Spleen (tissue), 11 donors: ENCODE measurements at regions not wholly inside any gene's neighbourhood (a gene's known extent, or its start where the extent isn't known, plus 50 kb on each side); places are given as distances from the start of the nearest gene placed in this dataset.

Source experiments
- DNase-seq: peaks from one replicate; pipeline ENCODE4 v3.0.0-alpha.2; 2020
- H3K27ac ChIP-seq, 8 donors: fragments of 200-600 bp; sonication (generic) in 7 of 8; 1 replicate in 4 of 8; 2 replicates in 4 of 8; pipeline versions ENCODE4 v1.5.0 to v1.8.0; 2016 to 2021; ENCODE audit warnings: inconsistent platforms in 4 of 8, mild to moderate bottlenecking in 4 of 8, moderate library complexity in 1 of 8
- H3K27me3 ChIP-seq, 7 donors: fragments of 200-600 bp; sonication (generic) in 6 of 7; replicated peaks in 1 of 7; 1 replicate in 4 of 7; 2 replicates in 3 of 7; pipeline versions ENCODE4 v1.5.0 to v1.8.0; 2016 to 2021; ENCODE audit warnings: inconsistent platforms in 3 of 7, mild to moderate bottlenecking in 1 of 7
- H3K36me3 ChIP-seq, 6 donors: fragments of 200-600 bp; sonication (generic) in 5 of 6; 1 replicate in 4 of 6; 2 replicates in 2 of 6; pipeline versions ENCODE4 v1.5.0 to v1.8.0; 2016 to 2021; ENCODE audit warnings: inconsistent platforms in 2 of 6
- H3K4me1 ChIP-seq, 6 donors: fragments of 200-600 bp; sonication (generic) in 5 of 6; 1 replicate in 3 of 6; 2 replicates in 3 of 6; pipeline versions ENCODE4 v1.5.0 to v1.8.0; 2016 to 2021; ENCODE audit warnings: inconsistent platforms in 3 of 6
- H3K4me3 ChIP-seq, 8 donors: fragments of 200-600 bp; sonication (generic) in 7 of 8; 1 replicate in 4 of 8; 2 replicates in 4 of 8; pipeline versions ENCODE4 v1.5.0 to v1.8.0; 2016 to 2021; ENCODE audit warnings: inconsistent platforms in 4 of 8, mild to moderate bottlenecking in 4 of 8, moderate library complexity in 2 of 8
- H3K9me3 ChIP-seq, 8 donors: fragments of 200-600 bp; sonication (generic) in 7 of 8; 1 replicate in 4 of 8; 2 replicates in 4 of 8; pipeline versions ENCODE4 v1.5.0 to v1.8.0; 2016 to 2021; ENCODE audit warnings: inconsistent platforms in 4 of 8
- CTCF ChIP-seq, 11 experiments: fragments of 200-600 bp in 7 of 11; fragments of 450-650 bp in 4 of 11; sonication (generic) in 4 of 11; IDR thresholded peaks in 8 of 11; conservative IDR thresholded peaks in 3 of 11; 1 replicate in 7 of 11; 2 replicates in 4 of 11; pipeline versions ENCODE4 v1.4.0 to v1.8.0; 2016 to 2021; ENCODE audit warnings: antibody characterized with exemption in 11 of 11, inconsistent platforms in 4 of 11, mild to moderate bottlenecking in 1 of 11
- POLR2A ChIP-seq, 3 donors: fragments of 450-650 bp; IDR thresholded peaks; one replicate each; pipeline ENCODE4 v1.5.1; 2017; ENCODE audit warnings: antibody characterized with exemption in 3 of 3, mild to moderate bottlenecking in 1 of 3
- POLR2AphosphoS5 ChIP-seq, 3 donors: sonication (generic); formaldehyde crosslinking; IDR thresholded peaks; one replicate each; pipeline ENCODE4 v1.5.1; 2017; ENCODE audit warnings: antibody characterized with exemption in 3 of 3
- WGBS, 5 donors: extraction: QIAGEN DNeasy Blood & Tissue Kit in 3 of 5; methylation state at CpG; one replicate each; pipeline versions ENCODE4 v1.1.5 to v1.1.7; 2013 to 2018; 5-methylcytosine and 5-hydroxymethylcytosine counted together
- intact Hi-C: fragments of 100-400 bp; cut with DNase I; formaldehyde crosslinking; loops from one replicate; pipeline ENCODE4 v1.15.0; 2023; ENCODE audit warnings: low total_unique reads
- donor health status: healthy with polysubstance abuse.
- donor health status: DM: no; HTN: no; CAD: no; lungs with moderate emphysema.
- donor health status: DM: no; HTN: no; CAD: no.
- donor health status: Bipolar disorder and iron deficiency.
- donor health status: healthy.
- donor health status: DM: no; HTN: no; CAD: no.
- donor health status: DM: yes; HTN: yes; CAD: no.

GRCh38 chr3:162665684-162666391 is 1169.2 kb downstream of the OTOL1 start:
- Histone ChIP-seq H3K36me3 (no peaks in the 10 kb centered on the region), H3K27me3 (no peaks in the 10 kb centered on the region), H3K4me1 (no peaks in the 10 kb centered on the region), H3K27ac (no peak overlapping the region), H3K4me3 (no peak overlapping the region), H3K9me3 (peaks cover 0 to 18% (median 0%) of the 10 kb centered on the region in 8 donors)
- WGBS, 5 donors = 78 to 89% (median 84%) methylated on average over 1 of the region's 1 CpG
- intact Hi-C loops = no loop called here
- TF ChIP-seq POLR2AphosphoS5 (IDR thresholded peaks at IDR 0.05) (no peak), CTCF (IDR thresholded peaks at IDR 0.05 in 8 of 11, conservative IDR thresholded peaks at IDR 0.05 in 3 of 11) (no peak), POLR2A (IDR thresholded peaks at IDR 0.05) (no peak)
- no peak for DNase-seq

GRCh38 chr3:162666835-162667234 is 1170.2 kb downstream of the OTOL1 start:
- no peak overlapping the region for H3K27ac ChIP-seq
- TF ChIP-seq CTCF (IDR thresholded peaks at IDR 0.05 in 8 of 11, conservative IDR thresholded peaks at IDR 0.05 in 3 of 11) (no peak), POLR2A (IDR thresholded peaks at IDR 0.05) (no peak), POLR2AphosphoS5 (IDR thresholded peaks at IDR 0.05) (no peak)
- peaks cover 0 to 18% (median 0%) of the 10 kb centered on the region in 8 donors for H3K9me3 ChIP-seq
- intact Hi-C loops = no loop called here
- H3K4me3 ChIP-seq = no peak overlapping the region
- DNase-seq = peak; percentile 67
- no peaks in the 10 kb centered on the region for H3K36me3 ChIP-seq
- H3K4me1 ChIP-seq = no peaks in the 10 kb centered on the region
- no peaks in the 10 kb centered on the region for H3K27me3 ChIP-seq
- 82 to 95% (median 90%) methylated on average over 10 of the region's 10 CpGs for WGBS, 5 donors

- no peaks in the 10 kb centered on the region for H3K4me1 ChIP-seq
- H3K27ac ChIP-seq = no peak overlapping the region
- no peak for DNase-seq
- intact Hi-C loops = no loop called here
- H3K36me3 ChIP-seq = no peaks in the 10 kb centered on the region
- TF ChIP-seq POLR2A (IDR thresholded peaks at IDR 0.05) = no peak
- no peak for TF ChIP-seq CTCF (IDR thresholded peaks at IDR 0.05 in 8 of 11, conservative IDR thresholded peaks at IDR 0.05 in 3 of 11)
- no peak for TF ChIP-seq POLR2AphosphoS5 (IDR thresholded peaks at IDR 0.05)
- H3K9me3 ChIP-seq = peaks cover 0 to 12% (median 0%) of the 10 kb centered on the region in 8 donors
- H3K27me3 ChIP-seq = no peaks in the 10 kb centered on the region
- H3K4me3 ChIP-seq = no peak overlapping the region
Measured at GRCh38 chr3:162670181-162670580, 1173.6 kb downstream of the OTOL1 start.

- DNase-seq = no peak
- no peak overlapping the region for H3K4me3 ChIP-seq
- TF ChIP-seq CTCF (IDR thresholded peaks at IDR 0.05 in 8 of 11, conservative IDR thresholded peaks at IDR 0.05 in 3 of 11) (no peak), POLR2AphosphoS5 (IDR thresholded peaks at IDR 0.05) (no peak), POLR2A (IDR thresholded peaks at IDR 0.05) (no peak)
- 75 to 85% (median 83%) methylated on average over 1 of the region's 1 CpG for WGBS, 5 donors
- no peak overlapping the region for H3K27ac ChIP-seq
- intact Hi-C loops = no loop called here
- H3K27me3 ChIP-seq = no peaks in the 10 kb centered on the region
- H3K9me3 ChIP-seq = no peaks in the 10 kb centered on the region
- no peaks in the 10 kb centered on the region for H3K4me1 ChIP-seq
- no peaks in the 10 kb centered on the region for H3K36me3 ChIP-seq
Measured at GRCh38 chr3:162677475-162677874, 1180.9 kb downstream of the OTOL1 start.
